ENCODE measurements at regions not wholly inside any gene's neighbourhood (a gene's known extent, or its start where the extent isn't known, plus 50 kb on each side); places are given as distances from the start of the nearest gene placed in this dataset.
"Not testable (repeated sequence)": the region's sequence is repeated elsewhere in the genome, so short reads cannot be mapped to it uniquely, and the experiment has no call there.

GRCh38 chr2:147614471-147614870, 230.4 kb upstream of the ACVR2A start:
- H3K27ac Mint-ChIP-seq, result no peak overlapping the region
- H3K4me3 Mint-ChIP-seq (ENCODE audit: low read depth), result no peak overlapping the region
- peaks cover 7% of the 10 kb centered on the region for H3K27me3 Mint-ChIP-seq (ENCODE audit: low read depth)

GRCh38 chr2:147610496-147611040, 234.3 kb upstream of the ACVR2A start:
- H3K4me1 Mint-ChIP-seq (ENCODE audit: low read depth), result peaks cover 2% of the 10 kb centered on the region
- DNase-seq (ENCODE audit: low spot score), result no peak
- peaks cover 5% of the 10 kb centered on the region for H3K27me3 Mint-ChIP-seq (ENCODE audit: low read depth)
- no peak overlapping the region for H3K27ac Mint-ChIP-seq
- intact Hi-C loops (cut with micrococcal nuclease), result no loop called here
- no peaks in the 10 kb centered on the region for H3K9me3 Mint-ChIP-seq
- no peaks in the 10 kb centered on the region for H3K36me3 Mint-ChIP-seq (ENCODE audit: low read depth)
- no peak overlapping the region for H3K4me3 Mint-ChIP-seq (ENCODE audit: low read depth)

More at GRCh38 chr2:147614471-147614870, 230.4 kb upstream of the ACVR2A start:
- intact Hi-C loops (cut with micrococcal nuclease), result no loop called here
- no peak for DNase-seq (ENCODE audit: low spot score)
- Mint-ChIP-seq H3K9me3 (no peaks in the 10 kb centered on the region), H3K4me1 (ENCODE audit: low read depth) (no peaks in the 10 kb centered on the region), H3K36me3 (ENCODE audit: low read depth) (no peaks in the 10 kb centered on the region)

- no peaks in the 10 kb centered on the region for H3K9me3 Mint-ChIP-seq
- no peak overlapping the region for H3K4me3 Mint-ChIP-seq (ENCODE audit: low read depth)
- no peak for DNase-seq (ENCODE audit: low spot score)
- no peaks in the 10 kb centered on the region for H3K36me3 Mint-ChIP-seq (ENCODE audit: low read depth)
- intact Hi-C loops (cut with micrococcal nuclease), result no loop called here
- peaks cover 2% of the 10 kb centered on the region for H3K4me1 Mint-ChIP-seq (ENCODE audit: low read depth)
- H3K27ac Mint-ChIP-seq, result no peak overlapping the region
- H3K27me3 Mint-ChIP-seq (ENCODE audit: low read depth), result peaks cover 5% of the 10 kb centered on the region
These were observed 235.5 kb upstream of the ACVR2A start for GRCh38 chr2:147609301-147609700.

- Mint-ChIP-seq H3K4me1 (ENCODE audit: low read depth) (peaks cover 2% of the 10 kb centered on the region), H3K4me3 (ENCODE audit: low read depth) (no peak overlapping the region), H3K27me3 (ENCODE audit: low read depth) (peaks cover 4% of the 10 kb centered on the region), H3K27ac (no peak overlapping the region), H3K36me3 (ENCODE audit: low read depth) (peaks cover 3% of the 10 kb centered on the region), H3K9me3 (peaks cover 7% of the 10 kb centered on the region)
- intact Hi-C loops (cut with micrococcal nuclease), result no loop called here
- no peak for DNase-seq (ENCODE audit: low spot score)
These were observed 237.4 kb upstream of the ACVR2A start for GRCh38 chr2:147607379-147607778.

- no peak overlapping the region for H3K4me3 Mint-ChIP-seq (ENCODE audit: low read depth)
- intact Hi-C loops (cut with micrococcal nuclease), result no loop called here
- H3K27me3 Mint-ChIP-seq (ENCODE audit: low read depth), result peaks cover 7% of the 10 kb centered on the region
- H3K27ac Mint-ChIP-seq, result no peak overlapping the region
- H3K4me1 Mint-ChIP-seq (ENCODE audit: low read depth), result peaks cover 2% of the 10 kb centered on the region
- peaks cover 3% of the 10 kb centered on the region for H3K36me3 Mint-ChIP-seq (ENCODE audit: low read depth)
- no peak for DNase-seq (ENCODE audit: low spot score)
- H3K9me3 Mint-ChIP-seq, result peaks cover 7% of the 10 kb centered on the region
These were observed 241.0 kb upstream of the ACVR2A start for GRCh38 chr2:147603876-147604275.

GRCh38 chr2:147603447-147603846, 241.4 kb upstream of the ACVR2A start:
- H3K4me3 Mint-ChIP-seq (ENCODE audit: low read depth), result no peak overlapping the region
- peaks cover 2% of the 10 kb centered on the region for H3K4me1 Mint-ChIP-seq (ENCODE audit: low read depth)
- DNase-seq (ENCODE audit: low spot score), result no peak
- peaks cover 3% of the 10 kb centered on the region for H3K36me3 Mint-ChIP-seq (ENCODE audit: low read depth)
- H3K27ac Mint-ChIP-seq, result no peak overlapping the region
- peaks cover 7% of the 10 kb centered on the region for H3K9me3 Mint-ChIP-seq
- intact Hi-C loops (cut with micrococcal nuclease), result no loop called here
- H3K27me3 Mint-ChIP-seq (ENCODE audit: low read depth), result peaks cover 7% of the 10 kb centered on the region

- Mint-ChIP-seq H3K4me1 (ENCODE audit: low read depth) (no peaks in the 10 kb centered on the region), H3K4me3 (ENCODE audit: low read depth) (no peak overlapping the region), H3K27ac (no peak overlapping the region), H3K36me3 (ENCODE audit: low read depth) (peaks cover 3% of the 10 kb centered on the region), H3K27me3 (ENCODE audit: low read depth) (peaks cover 15% of the 10 kb centered on the region), H3K9me3 (peaks cover 7% of the 10 kb centered on the region)
- DNase-seq (ENCODE audit: low spot score), result no peak
- intact Hi-C loops (cut with micrococcal nuclease), result no loop called here
These were observed 244.2 kb upstream of the ACVR2A start for GRCh38 chr2:147600646-147601045.

GRCh38 chr2:147600223-147600622, 244.6 kb upstream of the ACVR2A start:
- DNase-seq (ENCODE audit: low spot score), result no peak
- H3K4me3 Mint-ChIP-seq (ENCODE audit: low read depth), result no peak overlapping the region
- peaks cover 7% of the 10 kb centered on the region for H3K9me3 Mint-ChIP-seq
- peaks cover 3% of the 10 kb centered on the region for H3K36me3 Mint-ChIP-seq (ENCODE audit: low read depth)
- no peak overlapping the region for H3K27ac Mint-ChIP-seq
- H3K27me3 Mint-ChIP-seq (ENCODE audit: low read depth), result peaks cover 15% of the 10 kb centered on the region
- intact Hi-C loops (cut with micrococcal nuclease), result no loop called here
- no peaks in the 10 kb centered on the region for H3K4me1 Mint-ChIP-seq (ENCODE audit: low read depth)

- no peak for DNase-seq (ENCODE audit: low spot score)
- no peak overlapping the region for H3K27ac Mint-ChIP-seq
- intact Hi-C loops (cut with micrococcal nuclease), result no loop called here
- H3K27me3 Mint-ChIP-seq (ENCODE audit: low read depth), result peaks cover 10% of the 10 kb centered on the region
- no peak overlapping the region for H3K4me3 Mint-ChIP-seq (ENCODE audit: low read depth)
- no peaks in the 10 kb centered on the region for H3K36me3 Mint-ChIP-seq (ENCODE audit: low read depth)
- peaks cover 16% of the 10 kb centered on the region for H3K9me3 Mint-ChIP-seq
- H3K4me1 Mint-ChIP-seq (ENCODE audit: low read depth), result no peaks in the 10 kb centered on the region
These were observed 249.6 kb upstream of the ACVR2A start for GRCh38 chr2:147595200-147595599.

- no peaks in the 10 kb centered on the region for H3K36me3 Mint-ChIP-seq (ENCODE audit: low read depth)
- no peak overlapping the region for H3K4me3 Mint-ChIP-seq (ENCODE audit: low read depth)
- DNase-seq (ENCODE audit: low spot score), result no peak
- H3K9me3 Mint-ChIP-seq, result peaks cover 16% of the 10 kb centered on the region
- no peaks in the 10 kb centered on the region for H3K4me1 Mint-ChIP-seq (ENCODE audit: low read depth)
- H3K27ac Mint-ChIP-seq, result no peak overlapping the region
- H3K27me3 Mint-ChIP-seq (ENCODE audit: low read depth), result peaks cover 8% of the 10 kb centered on the region
- intact Hi-C loops (cut with micrococcal nuclease), result no loop called here
These were observed 250.8 kb upstream of the ACVR2A start for GRCh38 chr2:147594038-147594437.

- H3K4me1 Mint-ChIP-seq (ENCODE audit: low read depth); DNase-seq (ENCODE audit: low spot score); H3K27me3 Mint-ChIP-seq (ENCODE audit: low read depth); H3K36me3 Mint-ChIP-seq (ENCODE audit: low read depth); H3K27ac Mint-ChIP-seq; H3K4me3 Mint-ChIP-seq (ENCODE audit: low read depth); intact Hi-C loops (cut with micrococcal nuclease): not testable (repeated sequence)
- H3K9me3 Mint-ChIP-seq, result peaks cover 16% of the 10 kb centered on the region
These were observed 252.0 kb upstream of the ACVR2A start for GRCh38 chr2:147592784-147593183.

- Mint-ChIP-seq H3K4me3 (ENCODE audit: low read depth) (no peak overlapping the region), H3K27me3 (ENCODE audit: low read depth) (no peaks in the 10 kb centered on the region), H3K36me3 (ENCODE audit: low read depth) (no peaks in the 10 kb centered on the region), H3K9me3 (peaks cover 21% of the 10 kb centered on the region), H3K4me1 (ENCODE audit: low read depth) (no peaks in the 10 kb centered on the region), H3K27ac (no peak overlapping the region)
- DNase-seq (ENCODE audit: low spot score), result no peak
- intact Hi-C loops (cut with micrococcal nuclease), result no loop called here
These were observed 255.7 kb upstream of the ACVR2A start for GRCh38 chr2:147589127-147589526.

GRCh38 chr2:147588191-147588590, 256.6 kb upstream of the ACVR2A start:
- intact Hi-C loops (cut with micrococcal nuclease), result no loop called here
- Mint-ChIP-seq H3K36me3 (ENCODE audit: low read depth) (no peaks in the 10 kb centered on the region), H3K27ac (no peak overlapping the region)

GRCh38 chr2:147578529-147578928, 266.3 kb upstream of the ACVR2A start:
- Mint-ChIP-seq H3K27me3 (ENCODE audit: low read depth) (peaks cover 11% of the 10 kb centered on the region), H3K4me1 (ENCODE audit: low read depth) (no peaks in the 10 kb centered on the region)
- intact Hi-C loops (cut with micrococcal nuclease), result no loop called here

More at GRCh38 chr2:147588191-147588590, 256.6 kb upstream of the ACVR2A start:
- peaks cover 21% of the 10 kb centered on the region for H3K9me3 Mint-ChIP-seq
- DNase-seq (ENCODE audit: low spot score), result no peak
- no peak overlapping the region for H3K4me3 Mint-ChIP-seq (ENCODE audit: low read depth)
- no peaks in the 10 kb centered on the region for H3K4me1 Mint-ChIP-seq (ENCODE audit: low read depth)
- peaks cover 8% of the 10 kb centered on the region for H3K27me3 Mint-ChIP-seq (ENCODE audit: low read depth)

More at GRCh38 chr2:147578529-147578928, 266.3 kb upstream of the ACVR2A start:
- DNase-seq (ENCODE audit: low spot score), result no peak
- H3K36me3 Mint-ChIP-seq (ENCODE audit: low read depth), result no peaks in the 10 kb centered on the region
- H3K9me3 Mint-ChIP-seq, result no peaks in the 10 kb centered on the region
- no peak overlapping the region for H3K4me3 Mint-ChIP-seq (ENCODE audit: low read depth)
- H3K27ac Mint-ChIP-seq, result no peak overlapping the region
